ENCODE measurements at regions not wholly inside any gene's neighbourhood (a gene's known extent, or its start where the extent isn't known, plus 50 kb on each side); places are given as distances from the start of the nearest gene placed in this dataset.

GRCh38 chr6:14031516-14031915, 86.1 kb upstream of the CD83 start:
- no peak for DNase-seq

DNA sequence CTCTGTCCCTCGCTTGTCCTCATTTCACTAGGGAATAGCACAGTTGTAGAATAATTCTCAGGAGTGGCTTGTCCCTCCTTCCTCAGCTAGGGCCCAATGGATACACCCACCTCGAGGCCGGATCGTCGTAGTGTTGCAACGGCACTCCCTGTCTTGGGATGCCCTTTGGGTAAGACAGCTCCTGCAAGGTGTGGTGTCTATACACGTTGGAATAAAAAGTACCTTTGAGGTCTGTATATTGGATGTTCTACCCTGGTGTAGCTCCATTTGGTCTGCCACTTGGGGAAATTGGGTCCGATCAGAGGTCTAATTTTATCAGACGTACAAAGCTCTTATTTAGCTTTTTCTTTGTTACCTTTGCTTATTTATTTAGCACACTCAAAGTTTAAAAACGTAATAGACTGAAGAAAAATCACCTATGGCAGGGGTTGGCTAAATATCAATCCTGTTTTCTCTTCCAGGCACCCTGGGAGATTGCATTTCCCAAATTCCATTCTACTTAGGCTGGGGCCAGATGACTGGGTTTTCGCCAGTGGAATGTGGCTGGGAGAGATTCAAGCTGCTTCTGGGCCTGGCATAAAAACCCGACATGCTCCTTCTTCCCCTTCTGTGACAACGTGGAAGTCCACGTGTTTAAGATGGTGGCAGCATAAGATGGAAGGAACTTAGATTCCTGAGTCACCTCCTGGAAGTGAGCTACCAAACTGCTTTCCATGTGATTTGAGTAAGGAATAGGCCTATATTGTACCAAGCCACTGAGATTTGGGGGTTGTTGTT, 82.3 kb upstream of the CD83 start:
- DNase-seq, result no peak

- DNase-seq, result no peak
Measured at GRCh38 chr6:14035874-14036273, 81.7 kb upstream of the CD83 start.

DNA sequence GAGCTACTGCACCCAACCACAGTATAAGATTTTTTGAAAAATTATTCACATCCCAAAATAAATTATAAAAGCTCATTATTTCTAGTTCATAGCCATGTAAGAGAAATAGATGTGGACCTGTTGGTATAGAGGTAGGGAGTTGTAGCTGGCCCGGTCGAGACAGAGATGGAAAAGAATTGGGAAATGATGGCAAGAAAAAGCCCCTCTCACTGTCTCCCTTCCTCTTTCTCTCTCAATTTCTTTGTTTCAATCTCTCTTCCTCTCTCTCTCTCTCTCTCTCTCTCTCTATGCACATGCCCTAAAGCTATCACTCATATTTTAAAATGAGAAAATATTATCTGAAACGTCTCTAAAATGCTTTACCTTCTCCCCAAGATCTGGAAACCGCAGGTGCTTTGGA, 80.7 kb upstream of the CD83 start:
- DNase-seq, result no peak

GRCh38 chr6:14037402-14038277, 79.9 kb upstream of the CD83 start:
- DNase-seq, result no peak

- DNase-seq, result no peak
Measured at GRCh38 chr6:14038467-14039437, 78.8 kb upstream of the CD83 start.

DNA sequence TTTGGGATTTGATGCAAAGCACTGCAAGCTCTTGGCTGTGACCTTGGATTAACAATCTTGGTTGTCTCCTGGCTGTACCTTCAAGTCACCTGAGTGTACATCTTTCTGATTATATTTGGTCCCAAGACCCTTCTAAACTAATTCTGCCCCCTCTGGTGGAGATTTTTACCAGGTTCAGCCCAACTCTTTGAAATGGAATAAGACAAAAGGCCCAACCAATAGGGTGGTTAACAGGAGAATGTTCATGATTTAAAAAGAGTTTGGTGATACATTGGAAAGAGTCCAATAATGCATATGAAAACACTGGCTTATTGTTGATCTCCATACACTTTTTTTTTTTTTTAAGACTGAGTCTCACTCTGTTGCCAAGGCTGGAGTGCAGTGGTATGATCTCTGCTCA, 77.5 kb upstream of the CD83 start:
- no peak for DNase-seq

DNA sequence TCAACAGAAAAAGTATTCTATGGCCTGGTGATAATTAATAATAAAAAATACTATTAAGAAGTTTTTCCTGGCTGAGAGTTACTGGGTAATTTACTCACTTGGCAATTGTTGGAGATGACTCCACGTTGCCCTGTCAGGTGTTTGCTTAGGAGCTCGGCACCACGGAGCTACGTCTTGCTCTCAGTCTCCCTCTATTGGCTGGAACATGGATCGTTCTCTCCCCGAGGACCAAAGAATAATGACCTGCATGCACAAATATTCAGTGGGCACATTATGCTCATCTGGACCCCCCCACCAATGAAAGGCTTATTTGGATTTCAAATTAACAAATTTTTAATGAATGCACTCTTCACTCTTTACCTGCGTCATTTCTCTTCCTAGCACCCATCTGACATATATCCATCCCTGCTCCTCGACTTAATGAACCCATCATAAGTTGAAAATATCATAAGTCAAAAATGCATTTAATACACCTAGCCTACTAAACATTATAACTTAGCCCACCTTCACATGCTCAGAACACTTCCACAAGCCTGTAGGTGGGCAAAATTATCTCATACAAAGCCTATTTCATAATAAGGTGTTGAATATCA, 71.0 kb upstream of the CD83 start:
- no peak for DNase-seq

DNA sequence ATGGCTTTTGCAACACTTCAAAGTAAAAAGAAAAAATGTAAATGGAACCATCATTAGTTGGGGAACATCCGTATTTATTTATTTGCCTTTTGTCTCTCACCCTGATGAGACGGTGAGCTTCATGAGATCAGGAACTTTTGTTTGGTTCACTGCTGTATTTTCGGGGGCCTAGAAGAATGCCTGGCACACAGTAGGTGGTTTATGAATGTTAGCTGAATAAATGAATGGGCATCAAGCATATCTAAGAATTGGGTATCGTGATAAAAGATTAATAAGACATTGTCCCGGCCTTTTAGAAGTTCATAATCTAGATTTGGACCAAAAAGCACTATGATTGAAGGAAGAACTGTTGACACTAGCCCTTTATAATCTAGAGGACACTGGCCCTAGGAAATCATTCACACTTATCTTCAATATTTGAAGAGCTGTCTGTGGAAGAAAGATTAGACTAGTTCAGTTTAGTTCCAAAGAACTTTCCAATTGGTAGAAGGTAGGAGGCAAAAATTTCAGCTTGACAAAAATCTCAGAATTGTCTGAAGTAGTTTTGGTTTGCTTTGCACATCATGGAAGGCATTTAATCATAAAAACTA, 70.3 kb upstream of the CD83 start:
- DNase-seq, result no peak

- no peak for DNase-seq
Measured at GRCh38 chr6:14048837-14049236, 68.7 kb upstream of the CD83 start.

DNA sequence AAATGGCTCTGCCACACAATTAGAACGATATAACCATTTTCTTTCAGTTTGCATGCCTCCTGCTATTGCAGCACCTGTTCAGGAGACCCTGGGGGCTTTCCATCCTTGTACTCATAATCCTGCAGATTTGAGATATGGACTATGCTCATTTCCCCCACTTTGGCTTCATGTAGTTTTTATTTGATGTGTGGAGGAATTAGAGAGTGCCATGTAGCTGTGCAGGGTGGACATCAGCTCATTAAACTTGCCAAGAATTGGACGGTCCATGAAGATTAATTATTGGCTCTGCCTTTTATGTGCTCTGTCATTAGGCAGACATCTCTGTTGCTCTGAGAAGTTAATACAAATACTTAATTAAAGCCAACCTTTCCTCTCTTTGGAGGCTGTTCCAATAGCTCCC, 66.2 kb upstream of the CD83 start:
- no peak for DNase-seq

GRCh38 chr6:14053811-14054210, 63.8 kb upstream of the CD83 start:
- no peak for DNase-seq

DNA sequence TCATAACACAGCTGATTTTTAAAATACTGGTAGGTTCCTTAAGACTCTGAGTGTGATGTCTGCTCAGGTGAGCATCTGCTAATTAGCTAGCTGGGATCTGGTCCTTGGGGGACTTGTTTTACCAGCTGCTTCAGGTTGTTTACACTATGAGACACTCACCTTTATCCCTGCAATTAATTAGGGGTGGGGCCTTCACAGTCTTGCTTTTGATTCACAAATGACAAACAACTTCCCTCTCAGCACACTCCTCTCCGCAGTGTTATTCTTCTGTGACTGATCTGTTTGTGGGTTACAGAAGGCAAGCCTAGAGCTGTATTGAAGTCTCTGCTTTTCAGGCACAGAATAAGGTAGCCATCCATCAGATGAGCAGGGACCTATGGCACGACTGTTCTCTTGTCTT, 62.0 kb upstream of the CD83 start:
- DNase-seq, result no peak

DNA sequence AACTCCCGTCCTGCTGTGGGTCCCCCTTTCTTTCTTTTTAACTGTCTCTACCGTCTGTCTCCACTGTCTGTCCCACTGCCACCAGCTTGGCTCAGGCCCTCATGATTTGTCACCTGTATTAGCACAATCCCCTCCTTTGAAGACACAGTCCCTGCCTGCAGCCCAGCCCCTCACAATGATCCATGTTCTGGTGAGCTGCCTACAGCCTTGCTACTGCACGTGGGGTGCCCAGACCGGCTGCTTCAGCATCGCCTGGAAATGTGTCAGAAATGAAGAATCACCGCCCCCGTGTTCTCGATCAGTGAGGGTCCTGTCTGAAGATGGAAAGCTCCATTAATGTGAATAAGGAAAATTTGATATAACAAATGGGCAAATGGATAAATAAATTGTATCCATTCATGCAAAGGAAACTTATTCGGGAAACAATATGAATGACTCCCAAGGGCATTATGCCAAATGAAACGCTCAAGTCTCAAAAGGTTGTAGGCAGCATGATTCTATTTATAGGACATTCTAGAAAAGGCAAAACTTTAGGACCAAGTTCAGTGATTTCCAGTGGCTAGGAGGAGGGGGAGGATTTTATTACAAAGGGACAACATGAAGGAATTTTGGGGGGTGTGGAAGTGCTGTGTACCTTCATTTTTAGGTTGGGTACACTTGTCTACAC, 59.4 kb upstream of the CD83 start:
- DNase-seq, result no peak

GRCh38 chr6:14058735-14059134, 58.8 kb upstream of the CD83 start:
- no peak for DNase-seq

GRCh38 chr6:14059791-14060436, 57.7 kb upstream of the CD83 start:
- no peak for DNase-seq

- DNase-seq, result no peak
Measured at GRCh38 chr6:14060971-14061370, 56.6 kb upstream of the CD83 start.

- no peak for DNase-seq
Measured at GRCh38 chr6:14061643-14062042, 55.9 kb upstream of the CD83 start.

DNA sequence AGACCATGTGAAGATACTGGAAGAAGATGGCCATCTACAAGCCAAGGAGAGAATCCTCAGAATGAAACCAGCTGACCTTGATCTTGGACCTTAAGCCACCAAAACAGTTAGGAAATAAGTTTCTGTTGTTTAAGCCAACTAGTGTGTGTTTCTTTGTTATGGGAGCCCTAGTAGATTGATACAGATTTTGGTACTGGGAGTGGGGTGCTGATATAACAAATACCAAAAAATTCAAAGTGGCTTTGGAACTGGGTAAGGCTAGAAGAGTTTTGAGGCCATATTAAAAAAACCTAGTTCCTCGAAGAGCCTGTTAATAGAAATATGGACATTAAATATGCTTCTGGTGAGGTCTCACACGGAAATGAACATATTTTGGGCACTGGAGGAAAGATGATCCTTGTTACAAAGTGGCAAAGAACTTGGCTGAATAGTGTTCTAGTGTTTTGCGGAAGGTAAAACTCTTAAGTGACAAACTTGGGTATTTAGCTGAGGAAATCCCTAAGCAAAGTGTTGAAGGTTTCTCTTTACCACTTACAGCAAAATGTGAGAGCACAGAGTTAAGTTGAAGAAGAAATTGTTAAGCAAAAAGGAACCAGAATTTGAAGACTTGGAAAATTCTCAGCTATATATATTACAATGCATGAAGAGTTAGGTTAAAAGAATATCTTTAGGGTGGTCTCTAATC, 55.1 kb upstream of the CD83 start:
- DNase-seq, result no peak

GRCh38 chr6:14063756-14064155, 53.8 kb upstream of the CD83 start:
- DNase-seq, result no peak

DNA sequence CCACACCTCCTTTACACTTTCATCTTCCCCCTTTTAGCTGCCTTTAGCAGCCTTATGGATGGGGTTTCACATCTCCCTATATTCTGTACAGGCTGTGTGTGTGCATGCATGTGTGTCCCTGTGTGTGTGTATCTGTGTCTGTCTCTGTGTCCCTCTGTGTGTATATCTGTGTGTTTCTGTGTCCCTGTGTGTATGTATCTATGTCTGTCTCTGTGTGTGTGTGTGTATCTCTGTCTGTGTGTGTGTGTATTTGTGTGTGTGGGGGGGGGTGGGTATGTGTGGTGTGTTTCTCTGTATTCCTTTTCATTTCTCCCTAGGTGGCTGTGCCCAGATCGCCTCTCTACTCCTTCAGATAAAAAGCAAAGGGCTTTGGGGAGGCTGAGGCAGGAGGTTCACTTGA, 52.2 kb upstream of the CD83 start:
- no peak for DNase-seq
